OCI-LY1 (cell line): ENCODE measurements at regions not wholly inside any gene's neighbourhood (a gene's known extent, or its start where the extent isn't known, plus 50 kb on each side); places are given as distances from the start of the nearest gene placed in this dataset.
"Not testable (repeated sequence)": the region's sequence is repeated elsewhere in the genome, so short reads cannot be mapped to it uniquely, and the experiment has no call there.

Experiments
- H2AFZ ChIP-seq: fragments of 200-600 bp; sonication (generic), shearing (Covaris generic); 2 replicates; pipeline ENCODE4 v1.6.0; 2014; ENCODE audit warnings: antibody characterized with exemption, mild to moderate bottlenecking, low read length
- H3F3A ChIP-seq: fragments of 200-600 bp; sonication (generic), shearing (Covaris generic); 2 replicates; pipeline ENCODE4 v1.6.0; 2014; ENCODE audit warnings: mild to moderate bottlenecking, antibody characterized with exemption, low read length, moderate library complexity; ENCODE audit not compliant: insufficient read depth
- H3K27ac ChIP-seq: fragments of 200-600 bp; sonication (generic); 2 replicates; pipeline ENCODE4 v1.5.1; 2014; ENCODE audit warnings: low read length, mixed run types, mild to moderate bottlenecking, low read depth; ENCODE audit not compliant: poor library complexity, severe bottlenecking
- H3K27me3 ChIP-seq: fragments of 200-600 bp; sonication (generic); 2 replicates; pipeline ENCODE4 v1.6.0; 2014; ENCODE audit warnings: antibody characterized with exemption, mild to moderate bottlenecking, low read length, moderate library complexity; ENCODE audit not compliant: insufficient read depth
- H3K36me3 ChIP-seq: fragments of 200-600 bp; sonication (generic); 2 replicates; pipeline ENCODE4 v1.6.1; 2014; ENCODE audit warnings: mild to moderate bottlenecking, antibody characterized with exemption, low read length, moderate library complexity, mixed read lengths; ENCODE audit not compliant: insufficient read depth
- H3K4me1 ChIP-seq: fragments of 200-600 bp; sonication (generic); 2 replicates; pipeline ENCODE4 v1.5.1; 2014; ENCODE audit warnings: mild to moderate bottlenecking, low read length, moderate library complexity; ENCODE audit not compliant: insufficient read depth, severe bottlenecking
- H3K4me2 ChIP-seq: fragments of 200-600 bp; sonication (generic), shearing (Covaris generic); 2 replicates; pipeline ENCODE4 v1.6.1; 2014; ENCODE audit warnings: low read length
- H3K4me3 ChIP-seq: fragments of 200-600 bp; sonication (generic); 2 replicates; pipeline ENCODE4 v1.5.1; 2014; ENCODE audit warnings: low read length, low read depth, mild to moderate bottlenecking, mixed read lengths; ENCODE audit not compliant: poor library complexity, severe bottlenecking
- H3K79me2 ChIP-seq: fragments of 200-600 bp; shearing (Covaris generic); 2 replicates; pipeline ENCODE4 v1.6.1; 2016; ENCODE audit warnings: mixed run types, low read length, mixed read lengths; ENCODE audit not compliant: insufficient read depth
- H3K9ac ChIP-seq: fragments of 200-600 bp; sonication (generic), shearing (Covaris generic); 2 replicates; pipeline ENCODE4 v1.6.1; 2014; ENCODE audit warnings: mild to moderate bottlenecking, low read length, mixed read lengths
- H3K9me2 ChIP-seq: fragments of 200-600 bp; sonication (generic), shearing (Covaris generic); 2 replicates; pipeline ENCODE4 v1.6.1; 2014; ENCODE audit warnings: low read depth, mild to moderate bottlenecking, low read length, mixed read lengths
- H3K9me3 ChIP-seq: fragments of 200-600 bp; shearing (Covaris generic); 2 replicates; pipeline ENCODE4 v1.6.1; 2014; ENCODE audit warnings: low read length, mixed read lengths
- H4K20me1 ChIP-seq: fragments of 200-600 bp; sonication (generic), shearing (Covaris generic); 2 replicates; pipeline ENCODE4 v1.6.0; 2016; ENCODE audit warnings: mild to moderate bottlenecking, low read length; ENCODE audit not compliant: insufficient read depth
- EZH2 ChIP-seq: fragments of 200-600 bp; sonication (generic), shearing (Covaris generic); IDR thresholded peaks from 2 replicates; pipeline ENCODE4 v1.8.0; 2017; ENCODE audit warnings: borderline replicate concordance, mixed run types, mild to moderate bottlenecking, antibody characterized with exemption, low read length, moderate library complexity, mixed read lengths
- TF ChIP-seq, protein P1 (sequence below): fragments of 200-600 bp; sonication (generic), shearing (Covaris generic); IDR thresholded peaks from 2 replicates; pipeline ENCODE4 v1.5.1; 2017; ENCODE audit warnings: mild to moderate bottlenecking, antibody characterized with exemption, low read length, moderate library complexity, mixed read lengths

DNA sequence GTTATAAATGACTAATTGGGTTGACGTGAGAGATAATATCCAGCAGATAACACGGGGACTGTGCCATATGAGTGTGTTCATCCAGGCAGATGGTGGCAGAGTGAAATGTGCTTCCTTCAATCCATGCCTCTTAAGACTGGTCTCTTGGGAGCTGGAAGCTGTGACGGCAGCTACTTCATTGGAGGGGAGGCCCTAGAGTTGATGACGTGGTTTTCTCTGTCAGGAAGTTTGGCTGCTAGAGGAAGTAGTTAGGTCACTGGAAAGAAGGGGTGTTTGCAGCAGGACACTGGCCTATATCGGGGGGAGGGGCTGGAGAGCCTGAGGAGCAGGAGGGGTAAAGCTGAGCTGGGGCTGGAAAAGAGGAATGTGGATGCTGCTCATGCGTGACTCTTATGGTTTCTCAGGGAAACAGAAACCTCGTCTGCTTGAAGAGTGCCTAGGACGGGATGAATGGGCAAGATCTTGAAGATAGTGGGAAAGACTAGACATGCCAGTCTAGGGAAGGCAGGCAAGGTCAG, 3051.6 kb downstream of the RPIA start:
- H3K4me1 ChIP-seq, H3K9me2 ChIP-seq, H3K4me2 ChIP-seq, H3K9ac ChIP-seq, H3K79me2 ChIP-seq, H4K20me1 ChIP-seq, H3F3A ChIP-seq, H3K27ac ChIP-seq, H3K27me3 ChIP-seq, H3K36me3 ChIP-seq, H3K9me3 ChIP-seq, H2AFZ ChIP-seq, H3K4me3 ChIP-seq: not testable (repeated sequence)

DNA sequence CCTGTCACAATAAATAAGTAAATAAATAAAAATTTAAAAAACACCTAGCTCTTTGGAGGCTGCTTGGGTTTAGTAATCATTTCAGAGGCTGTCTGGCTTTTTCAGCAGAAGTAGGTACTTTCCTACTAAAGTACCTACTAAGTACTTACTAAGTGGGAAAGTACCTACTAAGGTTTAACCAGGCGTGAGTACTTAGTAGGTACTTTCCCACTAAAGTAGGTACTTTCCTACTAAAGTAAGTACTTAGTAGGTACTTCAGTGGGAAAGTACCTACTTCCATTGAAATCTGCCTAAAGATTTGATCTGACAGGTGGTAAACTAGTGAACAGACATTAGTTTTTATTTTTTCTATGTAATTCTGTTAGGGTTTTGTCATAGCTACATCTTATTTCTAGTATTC, 3052.4 kb downstream of the RPIA start:
- not testable (repeated sequence) for H4K20me1 ChIP-seq, H3K4me3 ChIP-seq, H3K36me3 ChIP-seq, H3K9me3 ChIP-seq, H3K9me2 ChIP-seq, H3K27ac ChIP-seq, H3F3A ChIP-seq, H3K79me2 ChIP-seq, H3K27me3 ChIP-seq, H2AFZ ChIP-seq, H3K4me1 ChIP-seq, H3K9ac ChIP-seq, H3K4me2 ChIP-seq

DNA sequence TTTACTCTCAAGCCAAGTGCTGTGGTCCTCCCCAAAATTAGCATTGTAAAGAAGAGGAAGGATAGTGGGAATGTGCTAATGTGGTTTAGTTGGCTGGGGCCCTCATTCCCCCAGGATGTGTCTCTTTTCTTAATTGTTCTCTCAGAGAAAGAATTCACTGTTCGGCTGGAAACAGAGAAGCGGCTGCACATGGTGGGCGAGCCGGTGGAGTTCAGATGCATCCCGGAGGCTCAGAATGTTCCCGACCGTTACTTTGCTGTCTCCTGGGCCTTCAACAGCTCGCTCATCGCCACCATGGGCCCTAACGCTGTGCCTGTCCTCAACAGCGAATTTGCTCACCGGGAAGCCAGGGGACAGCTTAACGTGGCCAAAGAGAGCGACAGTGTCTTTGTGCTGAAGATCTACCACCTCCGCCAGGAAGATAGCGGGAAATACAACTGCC, 3053.2 kb downstream of the RPIA start:
- H3K9me2 ChIP-seq, H3K4me1 ChIP-seq, H3K9me3 ChIP-seq, H3K4me3 ChIP-seq, H3K4me2 ChIP-seq, H3K27me3 ChIP-seq, H2AFZ ChIP-seq, H3K9ac ChIP-seq, H3K36me3 ChIP-seq, H4K20me1 ChIP-seq, H3K27ac ChIP-seq, H3K79me2 ChIP-seq, H3F3A ChIP-seq: not testable (repeated sequence)

DNA sequence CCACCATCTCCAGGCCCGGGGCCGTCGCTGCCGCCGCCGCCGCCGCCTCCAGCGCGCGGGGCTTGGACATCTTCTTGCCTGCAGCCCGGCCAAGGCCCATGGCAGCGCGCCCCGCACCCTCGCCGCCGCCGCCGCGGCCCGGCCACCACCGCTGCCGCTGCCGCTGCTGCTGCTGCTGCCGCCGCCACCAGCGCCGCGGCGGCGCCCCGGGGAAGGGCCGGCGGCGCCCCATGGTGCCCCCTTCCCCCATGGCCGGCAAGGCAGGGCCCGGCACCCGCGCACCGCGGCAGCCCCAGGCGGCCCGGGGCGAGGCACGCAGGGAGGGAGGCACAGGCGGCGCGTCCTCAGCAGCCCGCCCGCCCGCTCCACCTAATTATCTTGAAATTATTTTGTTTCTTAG, 3057.4 kb downstream of the RPIA start:
- Histone ChIP-seq H3K4me2 (no peak overlapping the region), H3K4me1 (no peaks in the 10 kb centered on the region), H3K27me3 (no peaks in the 10 kb centered on the region), H3F3A (no peaks in the 10 kb centered on the region), H3K9ac (no peak overlapping the region), H4K20me1 (no peaks in the 10 kb centered on the region), H2AFZ (no peak overlapping the region), H3K4me3 (no peak overlapping the region), H3K9me3 (no peaks in the 10 kb centered on the region), H3K9me2 (no peaks in the 10 kb centered on the region), H3K79me2 (no peaks in the 10 kb centered on the region), H3K36me3 (no peaks in the 10 kb centered on the region), H3K27ac (no peak overlapping the region)
- TF ChIP-seq, protein P1, sequence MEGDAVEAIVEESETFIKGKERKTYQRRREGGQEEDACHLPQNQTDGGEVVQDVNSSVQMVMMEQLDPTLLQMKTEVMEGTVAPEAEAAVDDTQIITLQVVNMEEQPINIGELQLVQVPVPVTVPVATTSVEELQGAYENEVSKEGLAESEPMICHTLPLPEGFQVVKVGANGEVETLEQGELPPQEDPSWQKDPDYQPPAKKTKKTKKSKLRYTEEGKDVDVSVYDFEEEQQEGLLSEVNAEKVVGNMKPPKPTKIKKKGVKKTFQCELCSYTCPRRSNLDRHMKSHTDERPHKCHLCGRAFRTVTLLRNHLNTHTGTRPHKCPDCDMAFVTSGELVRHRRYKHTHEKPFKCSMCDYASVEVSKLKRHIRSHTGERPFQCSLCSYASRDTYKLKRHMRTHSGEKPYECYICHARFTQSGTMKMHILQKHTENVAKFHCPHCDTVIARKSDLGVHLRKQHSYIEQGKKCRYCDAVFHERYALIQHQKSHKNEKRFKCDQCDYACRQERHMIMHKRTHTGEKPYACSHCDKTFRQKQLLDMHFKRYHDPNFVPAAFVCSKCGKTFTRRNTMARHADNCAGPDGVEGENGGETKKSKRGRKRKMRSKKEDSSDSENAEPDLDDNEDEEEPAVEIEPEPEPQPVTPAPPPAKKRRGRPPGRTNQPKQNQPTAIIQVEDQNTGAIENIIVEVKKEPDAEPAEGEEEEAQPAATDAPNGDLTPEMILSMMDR, result no peak
- TF ChIP-seq EZH2, result no peak

DNA sequence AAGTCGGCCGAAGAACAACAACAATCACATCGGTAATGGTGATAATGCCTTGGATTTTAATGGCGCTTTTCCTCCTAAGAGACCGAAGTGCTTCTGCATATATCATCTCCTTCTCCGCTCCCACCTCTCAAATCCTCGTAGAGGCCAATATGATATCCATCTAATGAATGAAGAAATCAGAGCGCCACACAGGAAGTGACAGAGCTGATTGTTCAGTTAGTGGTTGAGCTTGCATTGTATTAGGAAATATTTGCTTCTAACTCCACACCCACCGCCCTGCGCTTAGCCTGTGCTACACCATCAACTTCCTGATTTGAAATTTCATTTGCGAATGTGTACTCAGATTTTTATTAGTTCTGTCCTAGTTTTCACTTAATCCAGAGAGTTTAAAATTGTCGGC, 3058.2 kb downstream of the RPIA start:
- not testable (repeated sequence) for H4K20me1 ChIP-seq, H3K27ac ChIP-seq, H3K4me1 ChIP-seq, H3K4me3 ChIP-seq, H3K27me3 ChIP-seq, H3K9me2 ChIP-seq, H3K79me2 ChIP-seq, H3K9ac ChIP-seq, H3K36me3 ChIP-seq, H3K9me3 ChIP-seq, H2AFZ ChIP-seq, H3F3A ChIP-seq, H3K4me2 ChIP-seq
